ENCODE measurements at regions not wholly inside any gene's neighbourhood (a gene's known extent, or its start where the extent isn't known, plus 50 kb on each side); places are given as distances from the start of the nearest gene placed in this dataset.

DNA sequence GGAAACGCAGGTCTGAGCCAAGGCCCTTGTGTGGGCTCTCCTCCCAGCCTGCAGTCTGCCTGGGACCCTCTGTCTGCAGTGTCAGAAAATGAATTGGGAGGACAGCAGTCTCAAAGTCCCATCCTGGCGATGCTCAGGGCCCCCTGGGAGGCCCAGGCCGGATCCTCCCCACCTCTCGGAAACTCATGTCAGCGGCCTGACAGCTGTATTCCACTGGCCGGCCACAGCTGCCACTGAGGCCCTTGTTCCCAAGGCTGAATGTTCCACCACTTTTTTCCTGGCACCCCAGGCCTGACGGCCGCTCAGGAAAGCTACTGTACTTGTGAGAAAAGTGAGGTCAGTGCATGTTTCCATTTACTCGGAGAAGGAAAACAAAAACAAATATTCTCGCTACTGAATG lies 180.0 kb downstream of the FGF18 start:
- no peak overlapping the region for H3K4me3 ChIP-seq (replicated peaks; ENCODE audit: insufficient read depth, low read length)
- DNase-seq (ENCODE audit: low read depth in 1 of 2, low spot score in 1 of 2): no peak
- no peak for TF ChIP-seq POLR2AphosphoS5 (IDR thresholded peaks at IDR 0.05; ENCODE audit: low read depth)
- TF ChIP-seq, protein P1, sequence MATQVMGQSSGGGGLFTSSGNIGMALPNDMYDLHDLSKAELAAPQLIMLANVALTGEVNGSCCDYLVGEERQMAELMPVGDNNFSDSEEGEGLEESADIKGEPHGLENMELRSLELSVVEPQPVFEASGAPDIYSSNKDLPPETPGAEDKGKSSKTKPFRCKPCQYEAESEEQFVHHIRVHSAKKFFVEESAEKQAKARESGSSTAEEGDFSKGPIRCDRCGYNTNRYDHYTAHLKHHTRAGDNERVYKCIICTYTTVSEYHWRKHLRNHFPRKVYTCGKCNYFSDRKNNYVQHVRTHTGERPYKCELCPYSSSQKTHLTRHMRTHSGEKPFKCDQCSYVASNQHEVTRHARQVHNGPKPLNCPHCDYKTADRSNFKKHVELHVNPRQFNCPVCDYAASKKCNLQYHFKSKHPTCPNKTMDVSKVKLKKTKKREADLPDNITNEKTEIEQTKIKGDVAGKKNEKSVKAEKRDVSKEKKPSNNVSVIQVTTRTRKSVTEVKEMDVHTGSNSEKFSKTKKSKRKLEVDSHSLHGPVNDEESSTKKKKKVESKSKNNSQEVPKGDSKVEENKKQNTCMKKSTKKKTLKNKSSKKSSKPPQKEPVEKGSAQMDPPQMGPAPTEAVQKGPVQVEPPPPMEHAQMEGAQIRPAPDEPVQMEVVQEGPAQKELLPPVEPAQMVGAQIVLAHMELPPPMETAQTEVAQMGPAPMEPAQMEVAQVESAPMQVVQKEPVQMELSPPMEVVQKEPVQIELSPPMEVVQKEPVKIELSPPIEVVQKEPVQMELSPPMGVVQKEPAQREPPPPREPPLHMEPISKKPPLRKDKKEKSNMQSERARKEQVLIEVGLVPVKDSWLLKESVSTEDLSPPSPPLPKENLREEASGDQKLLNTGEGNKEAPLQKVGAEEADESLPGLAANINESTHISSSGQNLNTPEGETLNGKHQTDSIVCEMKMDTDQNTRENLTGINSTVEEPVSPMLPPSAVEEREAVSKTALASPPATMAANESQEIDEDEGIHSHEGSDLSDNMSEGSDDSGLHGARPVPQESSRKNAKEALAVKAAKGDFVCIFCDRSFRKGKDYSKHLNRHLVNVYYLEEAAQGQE (IDR thresholded peaks at IDR 0.05; ENCODE audit: insufficient replicate concordance, low read depth): no peak
- TF ChIP-seq SPI1 (IDR thresholded peaks at IDR 0.05; ENCODE audit: borderline replicate concordance, low read depth): no peak
- TF ChIP-seq, protein P2, sequence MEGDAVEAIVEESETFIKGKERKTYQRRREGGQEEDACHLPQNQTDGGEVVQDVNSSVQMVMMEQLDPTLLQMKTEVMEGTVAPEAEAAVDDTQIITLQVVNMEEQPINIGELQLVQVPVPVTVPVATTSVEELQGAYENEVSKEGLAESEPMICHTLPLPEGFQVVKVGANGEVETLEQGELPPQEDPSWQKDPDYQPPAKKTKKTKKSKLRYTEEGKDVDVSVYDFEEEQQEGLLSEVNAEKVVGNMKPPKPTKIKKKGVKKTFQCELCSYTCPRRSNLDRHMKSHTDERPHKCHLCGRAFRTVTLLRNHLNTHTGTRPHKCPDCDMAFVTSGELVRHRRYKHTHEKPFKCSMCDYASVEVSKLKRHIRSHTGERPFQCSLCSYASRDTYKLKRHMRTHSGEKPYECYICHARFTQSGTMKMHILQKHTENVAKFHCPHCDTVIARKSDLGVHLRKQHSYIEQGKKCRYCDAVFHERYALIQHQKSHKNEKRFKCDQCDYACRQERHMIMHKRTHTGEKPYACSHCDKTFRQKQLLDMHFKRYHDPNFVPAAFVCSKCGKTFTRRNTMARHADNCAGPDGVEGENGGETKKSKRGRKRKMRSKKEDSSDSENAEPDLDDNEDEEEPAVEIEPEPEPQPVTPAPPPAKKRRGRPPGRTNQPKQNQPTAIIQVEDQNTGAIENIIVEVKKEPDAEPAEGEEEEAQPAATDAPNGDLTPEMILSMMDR (IDR thresholded peaks at IDR 0.05; ENCODE audit: insufficient read depth, low read length): no peak
- no peak for TF ChIP-seq GABPA (IDR thresholded peaks at IDR 0.05; ENCODE audit: low read depth)
- no peak overlapping the region for H3K27ac ChIP-seq (replicated peaks)
- no peaks in the 10 kb centered on the region for H3K27me3 ChIP-seq (ENCODE audit: insufficient read depth, poor library complexity, severe bottlenecking)

DNA sequence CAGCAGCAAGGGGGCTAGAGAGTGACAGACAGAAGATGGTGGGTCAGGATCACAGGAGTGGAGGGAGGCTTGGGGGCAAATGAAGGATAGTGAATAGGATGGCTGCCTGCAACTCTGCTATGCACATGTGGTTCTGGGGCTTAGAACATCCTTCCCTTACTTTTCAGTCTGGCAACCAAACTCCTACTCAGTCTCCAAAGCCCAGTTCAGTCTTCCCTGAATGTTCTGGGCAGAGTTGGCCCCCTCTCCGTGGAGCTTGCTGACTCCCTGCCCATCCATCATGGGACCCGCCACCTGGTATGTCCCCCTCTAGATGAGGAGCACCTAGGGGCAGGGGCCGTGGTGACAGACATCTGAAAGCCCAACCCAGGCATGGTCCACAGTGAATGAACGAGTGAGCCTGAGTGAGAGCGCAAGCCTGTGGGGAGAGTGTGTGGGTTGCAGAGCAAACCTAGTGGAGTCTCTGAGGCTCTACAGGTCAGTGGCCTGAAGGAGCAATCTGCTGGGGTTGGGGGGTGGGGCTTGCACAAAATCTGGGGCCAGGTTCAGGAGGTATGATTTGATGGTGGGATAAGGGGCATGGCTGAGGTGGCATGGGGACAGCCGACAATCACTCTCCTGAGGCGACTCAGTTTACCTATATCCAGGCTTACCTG lies 180.6 kb downstream of the FGF18 start:
- no peak overlapping the region; the same call in 1 of the 2 replicates for H3K4me3 ChIP-seq (replicated peaks; ENCODE audit: insufficient read depth, low read length)
- H3K27me3 ChIP-seq (ENCODE audit: insufficient read depth, poor library complexity, severe bottlenecking): no peaks in the 10 kb centered on the region
- TF ChIP-seq GABPA (IDR thresholded peaks at IDR 0.05; ENCODE audit: low read depth) (no peak), POLR2AphosphoS5 (IDR thresholded peaks at IDR 0.05; ENCODE audit: low read depth) (no peak), SPI1 (IDR thresholded peaks at IDR 0.05; ENCODE audit: borderline replicate concordance, low read depth) (no peak)
- TF ChIP-seq, protein P1 (IDR thresholded peaks at IDR 0.05; ENCODE audit: insufficient replicate concordance, low read depth): no peak
- TF ChIP-seq, protein P2 (IDR thresholded peaks at IDR 0.05; ENCODE audit: insufficient read depth, low read length): no peak
- H3K27ac ChIP-seq (replicated peaks): peak overlapping the region; percentile 82
- DNase-seq (ENCODE audit: low read depth in 1 of 2, low spot score in 1 of 2): peak in 1 of 2 experiments; percentile 15

DNA sequence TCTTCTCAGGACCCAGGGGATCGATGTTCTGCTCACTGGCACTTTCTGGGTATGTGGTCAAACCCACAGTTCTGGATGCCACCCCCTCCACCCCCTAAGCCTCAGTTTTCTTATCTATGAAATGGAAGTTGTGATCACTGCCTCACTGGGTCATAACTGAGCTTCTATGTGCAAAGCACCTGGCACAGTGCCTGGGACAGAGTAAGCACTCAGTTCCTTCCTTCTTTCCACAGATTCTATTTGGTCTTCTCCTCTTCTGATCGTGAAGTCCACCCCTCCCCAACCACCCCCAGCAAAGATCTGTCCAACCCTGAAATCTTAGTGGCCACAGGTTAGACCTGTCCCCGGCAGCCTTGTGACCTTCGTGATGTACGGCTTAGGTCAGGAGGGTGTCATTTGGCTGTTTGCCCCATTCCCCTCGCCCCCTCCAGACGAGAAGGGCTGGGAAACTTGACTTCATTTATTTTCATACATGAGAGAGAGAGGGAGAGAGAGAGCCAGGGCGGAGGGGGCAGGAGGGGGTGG lies 181.4 kb downstream of the FGF18 start:
- DNase-seq (ENCODE audit: low read depth in 1 of 2, low spot score in 1 of 2): peak; percentile 40 to 87
- Histone ChIP-seq H3K4me3 (replicated peaks; ENCODE audit: insufficient read depth, low read length) (peak overlapping the region; percentile 18), H3K27ac (replicated peaks) (peak overlapping the region; percentile 82), H3K27me3 (ENCODE audit: insufficient read depth, poor library complexity, severe bottlenecking) (no peaks in the 10 kb centered on the region)
- TF ChIP-seq SPI1 (IDR thresholded peaks at IDR 0.05; ENCODE audit: borderline replicate concordance, low read depth): peak; percentile 53; the same call in 1 of the 2 replicates
- TF ChIP-seq, protein P2 (IDR thresholded peaks at IDR 0.05; ENCODE audit: insufficient read depth, low read length): no peak
- TF ChIP-seq, protein P1 (IDR thresholded peaks at IDR 0.05; ENCODE audit: insufficient replicate concordance, low read depth): peak; percentile 36

Measured in HL-60 (cell line).